GM23338 (cell line): ENCODE measurements at regions not wholly inside any gene's neighbourhood (a gene's known extent, or its start where the extent isn't known, plus 50 kb on each side); places are given as distances from the start of the nearest gene placed in this dataset.

Source experiments
- ATAC-seq: fragments of 200-7000 bp; cut with Tn5 transposase; 3 replicates; pipeline ENCODE4 v1.9.1; 2020
- DNase-seq: peaks from one replicate; pipeline ENCODE4 v3.0.0-alpha.2; 2015; ENCODE audit warnings: low spot score
- H2AFZ ChIP-seq: fragments of 200-600 bp; sonication (generic); 2 replicates; pipeline ENCODE4 v1.8.0; 2016; ENCODE audit warnings: antibody characterized with exemption, mild to moderate bottlenecking, moderate library complexity
- H3F3A ChIP-seq: fragments of 200-600 bp; sonication (generic); replicated peaks from 2 replicates; pipeline ENCODE4 v1.8.0; 2017; ENCODE audit warnings: antibody characterized with exemption, mixed run types, low read depth
- H3K27ac ChIP-seq: fragments of 200-600 bp; sonication (generic); 2 replicates; pipeline ENCODE4 v1.6.1; 2016; ENCODE audit warnings: low read depth
- H3K27me3 ChIP-seq: fragments of 200-600 bp; sonication (generic); 2 replicates; pipeline ENCODE4 v1.8.0; 2016; ENCODE audit warnings: mild to moderate bottlenecking, mixed run types, moderate library complexity; ENCODE audit not compliant: insufficient read depth
- H3K36me3 ChIP-seq: fragments of 200-600 bp; sonication (generic); 2 replicates; pipeline ENCODE4 v1.8.0; 2016; ENCODE audit warnings: mild to moderate bottlenecking; ENCODE audit not compliant: insufficient read depth
- H3K4me1 ChIP-seq: fragments of 200-600 bp; sonication (generic); 2 replicates; pipeline ENCODE4 v1.8.0; 2016; ENCODE audit warnings: mild to moderate bottlenecking, moderate library complexity; ENCODE audit not compliant: insufficient read depth
- H3K4me2 ChIP-seq: fragments of 200-600 bp; sonication (generic); 2 replicates; pipeline ENCODE4 v1.7.1; 2017; ENCODE audit warnings: mixed run types
- H3K4me3 ChIP-seq: fragments of 200-600 bp; sonication (generic); 2 replicates; pipeline ENCODE4 v1.6.1; 2016; ENCODE audit warnings: mixed run types
- H3K79me2 ChIP-seq: fragments of 200-600 bp; sonication (generic); replicated peaks from 2 replicates; pipeline ENCODE4 v1.8.0; 2017; ENCODE audit warnings: mild to moderate bottlenecking; ENCODE audit not compliant: insufficient read depth
- H3K9me2 ChIP-seq: fragments of 200-600 bp; sonication (generic); 2 replicates; pipeline ENCODE4 v1.8.0; 2017; ENCODE audit not compliant: insufficient read depth
- H4K20me1 ChIP-seq: fragments of 200-600 bp; sonication (generic); replicated peaks from 2 replicates; pipeline ENCODE4 v1.8.0; 2017; ENCODE audit warnings: mild to moderate bottlenecking; ENCODE audit not compliant: insufficient read depth
- H3K27ac Mint-ChIP-seq: 2 replicates; pipeline ENCODE4 v1.8.0; 2020; ENCODE audit warnings: inconsistent platforms, mild to moderate bottlenecking, moderate library complexity, mixed read lengths
- H3K27me3 Mint-ChIP-seq: 3 replicates; pipeline ENCODE4 v1.8.0; 2022; ENCODE audit warnings: low read depth, mild to moderate bottlenecking, moderate library complexity, mixed read lengths, inconsistent platforms; ENCODE audit not compliant: insufficient read depth, poor library complexity
- H3K36me3 Mint-ChIP-seq: 3 replicates; pipeline ENCODE4 v1.8.0; 2021; ENCODE audit warnings: low read depth, mild to moderate bottlenecking, inconsistent platforms, moderate library complexity, mixed read lengths
- H3K4me1 Mint-ChIP-seq: 3 replicates; pipeline ENCODE4 v1.8.0; 2020; ENCODE audit warnings: mild to moderate bottlenecking, inconsistent platforms, mixed read lengths
- H3K4me3 Mint-ChIP-seq: 3 replicates; pipeline ENCODE4 v1.8.0; 2021; ENCODE audit warnings: moderate library complexity, mild to moderate bottlenecking, inconsistent platforms, mixed read lengths
- H3K9me3 Mint-ChIP-seq: 3 replicates; pipeline ENCODE4 v1.8.0; 2020; ENCODE audit warnings: moderate library complexity, mild to moderate bottlenecking, inconsistent platforms, mixed read lengths
- CREB1 ChIP-seq: fragments of 250-450 bp; sonication (Bioruptor Pico); IDR thresholded peaks from 2 replicates; pipeline ENCODE4 v1.5.0; 2020; ENCODE audit warnings: low read depth, mild to moderate bottlenecking, moderate library complexity
- CTCF ChIP-seq, 2 experiments: fragments of 200-600 bp in 1 of 2; sonication (generic) in 1 of 2; conservative IDR thresholded peaks; 2 replicates each; pipeline versions ENCODE4 v1.5.1 to v1.6.1; 2016 to 2017; ENCODE audit warnings: antibody characterized with exemption in 2 of 2, low read depth in 2 of 2, mild to moderate bottlenecking in 2 of 2, moderate library complexity in 1 of 2
- ETS1 ChIP-seq: IDR thresholded peaks from 2 replicates; pipeline ENCODE4 v1.6.1; 2016; ENCODE audit warnings: antibody characterized with exemption
- EZH2 ChIP-seq: fragments of 200-600 bp; sonication (generic); IDR thresholded peaks from one replicate; pipeline ENCODE4 v1.8.0; 2017; ENCODE audit warnings: antibody characterized with exemption, mild to moderate bottlenecking, low read depth; ENCODE audit not compliant: unreplicated experiment
- NANOG ChIP-seq: IDR thresholded peaks from 2 replicates; pipeline ENCODE4 v1.6.1; 2016; ENCODE audit warnings: antibody characterized with exemption, borderline replicate concordance
- POLR2AphosphoS5 ChIP-seq: IDR thresholded peaks from 2 replicates; pipeline ENCODE4 v1.6.1; 2016; ENCODE audit warnings: antibody characterized with exemption, low read depth
- REST ChIP-seq: IDR thresholded peaks from one replicate; pipeline ENCODE4 v1.6.1; 2018; ENCODE audit warnings: antibody characterized with exemption; ENCODE audit not compliant: unreplicated experiment
- STAT1 ChIP-seq: IDR thresholded peaks from one replicate; pipeline ENCODE4 v1.6.1; 2016; ENCODE audit warnings: antibody characterized with exemption; ENCODE audit not compliant: unreplicated experiment
- TF ChIP-seq, protein P1 (sequence below): fragments of 250-450 bp; sonication (Bioruptor Pico); IDR thresholded peaks from 2 replicates; pipeline ENCODE4 v1.5.0; 2020; ENCODE audit warnings: mild to moderate bottlenecking, moderate library complexity

GRCh38 chr16:86979984-86980553, 337.1 kb downstream of the C16orf95 start (continued):
- TF ChIP-seq REST (no peak), EZH2 (no peak), STAT1 (no peak), CREB1 (CRISPR knock-in tag) (no peak), NANOG (no peak), ETS1 (no peak), POLR2AphosphoS5 (no peak)

- Histone ChIP-seq H3K27me3 (no peaks in the 10 kb centered on the region), H4K20me1 (no peaks in the 10 kb centered on the region), H2AFZ (no peak overlapping the region), H3K4me1 (no peaks in the 10 kb centered on the region), H3K36me3 (no peaks in the 10 kb centered on the region), H3K9me2 (0 out of 2 replicates have a peak, but pooled peaks cover 3% of the 10 kb centered on the region), H3K27ac (no peak overlapping the region), H3F3A (no peaks in the 10 kb centered on the region), H3K4me2 (no peak overlapping the region), H3K79me2 (no peaks in the 10 kb centered on the region), H3K4me3 (no peak overlapping the region)
- peaks cover 7% of the 10 kb centered on the region for H3K4me1 Mint-ChIP-seq
- H3K27me3 Mint-ChIP-seq = peaks cover 9% of the 10 kb centered on the region
- no peak overlapping the region for H3K27ac Mint-ChIP-seq
- H3K4me3 Mint-ChIP-seq = no peak overlapping the region
- H3K9me3 Mint-ChIP-seq = no peaks in the 10 kb centered on the region; the same call in 2 of the 3 replicates
- DNase-seq (no peak), ATAC-seq (no peak)
- H3K36me3 Mint-ChIP-seq = no peaks in the 10 kb centered on the region
- TF ChIP-seq POLR2AphosphoS5 = no peak
- no peak for TF ChIP-seq ETS1
- TF ChIP-seq, protein P1, sequence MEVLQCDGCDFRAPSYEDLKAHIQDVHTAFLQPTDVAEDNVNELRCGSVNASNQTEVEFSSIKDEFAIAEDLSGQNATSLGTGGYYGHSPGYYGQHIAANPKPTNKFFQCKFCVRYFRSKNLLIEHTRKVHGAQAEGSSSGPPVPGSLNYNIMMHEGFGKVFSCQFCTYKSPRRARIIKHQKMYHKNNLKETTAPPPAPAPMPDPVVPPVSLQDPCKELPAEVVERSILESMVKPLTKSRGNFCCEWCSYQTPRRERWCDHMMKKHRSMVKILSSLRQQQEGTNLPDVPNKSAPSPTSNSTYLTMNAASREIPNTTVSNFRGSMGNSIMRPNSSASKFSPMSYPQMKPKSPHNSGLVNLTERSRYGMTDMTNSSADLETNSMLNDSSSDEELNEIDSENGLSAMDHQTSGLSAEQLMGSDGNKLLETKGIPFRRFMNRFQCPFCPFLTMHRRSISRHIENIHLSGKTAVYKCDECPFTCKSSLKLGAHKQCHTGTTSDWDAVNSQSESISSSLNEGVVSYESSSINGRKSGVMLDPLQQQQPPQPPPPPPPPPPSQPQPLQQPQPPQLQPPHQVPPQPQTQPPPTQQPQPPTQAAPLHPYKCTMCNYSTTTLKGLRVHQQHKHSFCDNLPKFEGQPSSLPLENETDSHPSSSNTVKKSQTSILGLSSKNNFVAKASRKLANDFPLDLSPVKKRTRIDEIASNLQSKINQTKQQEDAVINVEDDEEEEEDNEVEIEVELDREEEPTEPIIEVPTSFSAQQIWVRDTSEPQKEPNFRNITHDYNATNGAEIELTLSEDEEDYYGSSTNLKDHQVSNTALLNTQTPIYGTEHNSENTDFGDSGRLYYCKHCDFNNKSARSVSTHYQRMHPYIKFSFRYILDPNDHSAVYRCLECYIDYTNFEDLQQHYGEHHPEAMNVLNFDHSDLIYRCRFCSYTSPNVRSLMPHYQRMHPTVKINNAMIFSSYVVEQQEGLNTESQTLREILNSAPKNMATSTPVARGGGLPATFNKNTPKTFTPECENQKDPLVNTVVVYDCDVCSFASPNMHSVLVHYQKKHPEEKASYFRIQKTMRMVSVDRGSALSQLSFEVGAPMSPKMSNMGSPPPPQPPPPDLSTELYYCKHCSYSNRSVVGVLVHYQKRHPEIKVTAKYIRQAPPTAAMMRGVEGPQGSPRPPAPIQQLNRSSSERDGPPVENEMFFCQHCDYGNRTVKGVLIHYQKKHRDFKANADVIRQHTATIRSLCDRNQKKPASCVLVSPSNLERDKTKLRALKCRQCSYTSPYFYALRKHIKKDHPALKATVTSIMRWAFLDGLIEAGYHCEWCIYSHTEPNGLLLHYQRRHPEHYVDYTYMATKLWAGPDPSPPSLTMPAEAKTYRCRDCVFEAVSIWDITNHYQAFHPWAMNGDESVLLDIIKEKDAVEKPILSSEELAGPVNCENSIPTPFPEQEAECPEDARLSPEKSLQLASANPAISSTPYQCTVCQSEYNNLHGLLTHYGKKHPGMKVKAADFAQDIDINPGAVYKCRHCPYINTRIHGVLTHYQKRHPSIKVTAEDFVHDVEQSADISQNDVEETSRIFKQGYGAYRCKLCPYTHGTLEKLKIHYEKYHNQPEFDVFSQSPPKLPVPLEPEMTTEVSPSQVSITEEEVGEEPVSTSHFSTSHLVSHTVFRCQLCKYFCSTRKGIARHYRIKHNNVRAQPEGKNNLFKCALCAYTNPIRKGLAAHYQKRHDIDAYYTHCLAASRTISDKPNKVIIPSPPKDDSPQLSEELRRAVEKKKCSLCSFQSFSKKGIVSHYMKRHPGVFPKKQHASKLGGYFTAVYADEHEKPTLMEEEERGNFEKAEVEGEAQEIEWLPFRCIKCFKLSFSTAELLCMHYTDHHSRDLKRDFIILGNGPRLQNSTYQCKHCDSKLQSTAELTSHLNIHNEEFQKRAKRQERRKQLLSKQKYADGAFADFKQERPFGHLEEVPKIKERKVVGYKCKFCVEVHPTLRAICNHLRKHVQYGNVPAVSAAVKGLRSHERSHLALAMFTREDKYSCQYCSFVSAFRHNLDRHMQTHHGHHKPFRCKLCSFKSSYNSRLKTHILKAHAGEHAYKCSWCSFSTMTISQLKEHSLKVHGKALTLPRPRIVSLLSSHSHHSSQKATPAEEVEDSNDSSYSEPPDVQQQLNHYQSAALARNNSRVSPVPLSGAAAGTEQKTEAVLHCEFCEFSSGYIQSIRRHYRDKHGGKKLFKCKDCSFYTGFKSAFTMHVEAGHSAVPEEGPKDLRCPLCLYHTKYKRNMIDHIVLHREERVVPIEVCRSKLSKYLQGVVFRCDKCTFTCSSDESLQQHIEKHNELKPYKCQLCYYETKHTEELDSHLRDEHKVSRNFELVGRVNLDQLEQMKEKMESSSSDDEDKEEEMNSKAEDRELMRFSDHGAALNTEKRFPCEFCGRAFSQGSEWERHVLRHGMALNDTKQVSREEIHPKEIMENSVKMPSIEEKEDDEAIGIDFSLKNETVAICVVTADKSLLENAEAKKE = no peak
- TF ChIP-seq CTCF (conservative IDR thresholded peaks at IDR 0.05; ENCODE audit: low read depth in 2 of 2) = no peak
- no peak for TF ChIP-seq NANOG
- TF ChIP-seq CREB1 (CRISPR knock-in tag) = no peak
- no peak for TF ChIP-seq EZH2
These were observed 336.5 kb downstream of the C16orf95 start for GRCh38 chr16:86980644-86981043.
